ENCODE measurements at regions not wholly inside any gene's neighbourhood (a gene's known extent, or its start where the extent isn't known, plus 50 kb on each side); places are given as distances from the start of the nearest gene placed in this dataset.

DNA sequence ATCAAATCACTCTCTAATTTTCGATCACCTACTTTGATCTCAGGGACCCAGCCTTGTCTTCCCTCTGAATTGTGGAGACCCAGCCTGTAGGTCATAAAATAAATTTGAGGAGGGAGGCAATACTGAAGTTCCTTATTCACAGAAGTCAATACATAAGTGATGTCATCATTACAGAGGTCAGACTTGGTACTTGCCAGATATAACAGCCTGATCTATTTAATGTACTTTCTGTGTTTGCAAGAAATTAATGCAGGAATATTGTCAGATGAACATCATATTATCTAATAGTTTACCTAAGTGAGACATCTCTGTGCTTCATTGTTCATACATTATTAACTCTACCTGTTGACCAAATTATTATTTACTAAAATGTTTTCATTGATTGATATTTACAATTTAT is 105.6 kb downstream of the GPAM start:
- intact Hi-C loops (cut with DNase I): no loop called here
- ATAC-seq (ENCODE audit: poor library complexity): no peak
- DNase-seq: no peak

GRCh38 chr10:112080231-112080630 is 103.3 kb downstream of the GPAM start:
- intact Hi-C loops (cut with DNase I): no loop called here
- ATAC-seq (ENCODE audit: poor library complexity): no peak
- no peak for DNase-seq

GRCh38 chr10:112082120-112082519 is 101.4 kb downstream of the GPAM start:
- intact Hi-C loops (cut with DNase I): no loop called here
- ATAC-seq (ENCODE audit: poor library complexity) (peak; percentile 29), DNase-seq (peak; percentile 48)

DNA sequence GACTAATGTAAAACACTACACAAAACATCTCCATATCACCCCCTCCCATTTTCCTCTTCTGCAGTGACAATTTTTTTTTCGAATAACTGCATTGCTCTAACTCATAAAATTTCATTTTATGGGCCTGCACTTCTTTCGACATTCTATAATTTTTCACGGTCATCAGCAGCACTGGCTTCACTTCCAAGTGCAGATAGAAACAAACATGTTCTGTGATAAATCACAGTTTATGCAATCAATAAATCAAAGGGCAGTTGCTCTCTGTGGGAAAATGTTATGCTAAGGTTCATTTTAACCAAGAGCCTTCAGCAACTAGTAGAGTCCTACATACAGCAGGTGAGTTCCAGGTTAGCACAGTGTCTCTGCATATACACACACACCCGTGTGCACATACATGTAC is 100.1 kb downstream of the GPAM start:
- intact Hi-C loops (cut with DNase I): no loop called here
- DNase-seq (no peak), ATAC-seq (ENCODE audit: poor library complexity) (no peak)

DNA sequence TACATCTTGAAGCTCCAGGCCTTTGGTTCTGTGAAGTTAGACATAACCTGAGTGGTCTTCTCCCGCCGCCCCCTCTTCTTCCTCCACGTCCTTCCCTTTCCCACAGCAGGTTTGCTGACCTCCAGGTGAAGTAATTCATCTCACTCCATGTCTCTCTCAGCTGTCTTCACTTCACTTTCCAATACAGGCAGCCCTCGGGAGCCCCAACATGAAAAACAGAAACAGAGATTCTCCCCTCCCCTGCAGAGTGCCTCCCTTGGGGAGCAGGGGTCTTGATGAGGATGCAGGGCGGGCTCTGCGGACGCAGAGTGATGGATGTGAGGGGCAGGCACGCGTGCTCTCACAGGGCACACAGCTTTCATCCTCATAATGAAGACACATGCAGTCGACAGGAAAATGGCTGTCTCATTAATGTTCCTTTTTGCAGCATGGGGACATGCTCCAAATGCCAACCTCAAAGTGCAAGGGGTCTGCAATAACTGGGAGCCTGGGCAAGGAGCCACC is 95.6 kb downstream of the GPAM start:
- intact Hi-C loops (cut with DNase I): no loop called here
- DNase-seq (no peak), ATAC-seq (ENCODE audit: poor library complexity) (no peak)

DNA sequence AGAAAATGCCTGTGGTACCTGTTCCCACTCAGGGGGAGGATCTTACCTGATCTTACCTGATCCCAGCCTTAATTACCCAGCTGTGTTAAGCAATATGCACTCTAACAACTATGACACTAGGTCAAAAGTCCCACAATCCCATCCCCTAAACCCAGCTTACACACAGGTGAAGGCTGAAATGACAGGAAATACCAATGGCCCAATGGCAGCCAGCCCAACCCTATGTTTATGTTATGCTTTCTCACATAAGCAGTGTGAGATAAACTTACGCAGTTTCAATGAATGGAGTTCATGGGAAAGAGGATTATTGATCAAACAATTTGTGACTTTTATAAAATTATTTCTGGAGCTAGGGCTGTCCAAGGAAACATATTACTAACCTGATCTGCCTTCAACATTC is 91.9 kb downstream of the GPAM start:
- intact Hi-C loops (cut with DNase I): no loop called here
- DNase-seq (no peak), ATAC-seq (ENCODE audit: poor library complexity) (no peak)

GRCh38 chr10:112092519-112092918 is 91.0 kb downstream of the GPAM start:
- intact Hi-C loops (cut with DNase I): no loop called here
- DNase-seq (no peak), ATAC-seq (ENCODE audit: poor library complexity) (no peak)

DNA sequence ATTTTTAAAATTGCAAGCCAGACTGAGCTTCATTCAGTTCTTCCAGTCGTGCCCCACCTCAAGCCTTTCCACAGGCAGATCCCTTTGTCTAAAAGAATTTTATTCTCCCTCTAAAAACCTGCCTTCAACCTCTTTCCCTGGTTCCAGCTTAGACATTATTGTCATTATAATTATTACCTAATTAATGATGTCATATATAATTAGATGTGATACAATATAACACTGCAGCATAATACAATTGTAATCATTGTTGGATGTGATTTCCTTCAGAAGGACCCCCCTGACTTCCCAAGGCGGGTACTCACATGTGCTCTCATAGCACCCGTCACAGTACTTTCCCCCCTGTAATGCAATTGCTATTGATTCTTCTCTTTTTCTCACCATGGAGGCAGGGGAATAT is 88.6 kb downstream of the GPAM start:
- no peak for DNase-seq
- no peak for ATAC-seq (ENCODE audit: poor library complexity)
- intact Hi-C loops (cut with DNase I): no loop called here

- ATAC-seq (ENCODE audit: poor library complexity) (no peak), DNase-seq (no peak)
- intact Hi-C loops (cut with DNase I): no loop called here
Observed at GRCh38 chr10:112095731-112096130, 87.8 kb downstream of the GPAM start.

- intact Hi-C loops (cut with DNase I): no loop called here
- DNase-seq: no peak
- ATAC-seq (ENCODE audit: poor library complexity): peak; percentile 38
Observed at GRCh38 chr10:112098682-112099081, 84.9 kb downstream of the GPAM start.

Measured in Right ventricle myocardium superior (tissue), 1 donor.